OCI-LY7 (cell line): ENCODE measurements at regions not wholly inside any gene's neighbourhood (a gene's known extent, or its start where the extent isn't known, plus 50 kb on each side); places are given as distances from the start of the nearest gene placed in this dataset.

Source experiments
- BruUV-seq: library from RNA; stranded (reverse); fragments of 400-500 nt; replicated peaks from 2 replicates; lab custom pipeline; 2021; lab: Mats Ljungman, UMichigan
- CTCF ChIA-PET: fragments of 300-600 bp; sonication (Branson Sonifier 250); formaldehyde crosslinking; loops from one replicate; lab custom pipeline; 2022; ENCODE audit warnings: antibody characterized with exemption; ENCODE audit not compliant: unreplicated experiment; lab: Charles Lee
- POLR2A ChIA-PET: fragments of 300-600 bp; sonication (Branson Sonifier 250); formaldehyde crosslinking; loops from one replicate; lab custom pipeline; 2022; ENCODE audit warnings: antibody characterized with exemption; lab: Charles Lee
- DNase-seq: peaks from one replicate; pipeline ENCODE4 v3.0.0-alpha.2; 2015; ENCODE audit warnings: low spot score
- H2AFZ ChIP-seq: fragments of 200-600 bp; sonication (generic), shearing (Covaris generic); 2 replicates; pipeline ENCODE4 v1.6.1; 2014; ENCODE audit warnings: mild to moderate bottlenecking, antibody characterized with exemption, low read length, moderate library complexity
- H3K27ac ChIP-seq: fragments of 200-600 bp; sonication (generic); 2 replicates; pipeline ENCODE4 v1.5.1; 2014; ENCODE audit warnings: mixed run types, low read depth, mild to moderate bottlenecking, moderate library complexity, low read length, inconsistent platforms; ENCODE audit not compliant: poor library complexity, severe bottlenecking
- H3K36me3 ChIP-seq: fragments of 200-600 bp; sonication (generic); 2 replicates; pipeline ENCODE4 v1.6.1; 2014; ENCODE audit warnings: mild to moderate bottlenecking, antibody characterized with exemption, low read length, moderate library complexity, mixed read lengths; ENCODE audit not compliant: insufficient read depth
- H3K4me1 ChIP-seq: fragments of 200-600 bp; sonication (generic); 2 replicates; pipeline ENCODE4 v1.5.1; 2014; ENCODE audit warnings: mild to moderate bottlenecking, low read length; ENCODE audit not compliant: insufficient read depth, poor library complexity, severe bottlenecking
- H3K4me2 ChIP-seq: fragments of 200-600 bp; sonication (generic); 2 replicates; pipeline ENCODE4 v1.6.1; 2014; ENCODE audit warnings: mild to moderate bottlenecking, low read length
- H3K4me3 ChIP-seq: fragments of 200-600 bp; sonication (generic); 2 replicates; pipeline ENCODE4 v1.5.1; 2014; ENCODE audit warnings: mild to moderate bottlenecking, low read depth, low read length; ENCODE audit not compliant: poor library complexity, severe bottlenecking
- H3K79me2 ChIP-seq: fragments of 200-600 bp; sonication (generic); 2 replicates; pipeline ENCODE4 v1.6.1; 2016; ENCODE audit warnings: low read depth, mild to moderate bottlenecking, low read length, moderate library complexity, mixed read lengths; ENCODE audit not compliant: insufficient read depth
- H3K9me2 ChIP-seq: fragments of 200-600 bp; sonication (generic); 2 replicates; pipeline ENCODE4 v1.6.1; 2016; ENCODE audit warnings: mild to moderate bottlenecking, low read length, mixed read lengths; ENCODE audit not compliant: insufficient read depth
- H3K9me3 ChIP-seq: fragments of 200-600 bp; sonication (generic); 2 replicates; pipeline ENCODE4 v1.6.1; 2014; ENCODE audit warnings: mild to moderate bottlenecking, mixed run types, low read length, mixed read lengths
- H4K20me1 ChIP-seq: fragments of 200-600 bp; sonication (generic); 2 replicates; pipeline ENCODE4 v1.6.1; 2014; ENCODE audit warnings: mild to moderate bottlenecking, antibody characterized with exemption, low read length, moderate library complexity, mixed read lengths; ENCODE audit not compliant: insufficient read depth
- EZH2phosphoT487 ChIP-seq: fragments of 200-600 bp; sonication (generic); IDR thresholded peaks from 2 replicates; pipeline ENCODE4 v1.6.1; 2018; ENCODE audit warnings: low read depth, borderline replicate concordance, mild to moderate bottlenecking, mixed run types, antibody characterized with exemption, low read length, moderate library complexity, mixed read lengths
- intact Hi-C: fragments of 100-400 bp; cut with micrococcal nuclease; formaldehyde crosslinking; loops from one replicate; pipeline ENCODE4 v1.10.0; 2022; ENCODE audit not compliant: unreplicated experiment
- TF ChIP-seq, protein P1 (sequence below): fragments of 200-600 bp; sonication (generic); conservative IDR thresholded peaks from 2 replicates; pipeline ENCODE4 v1.5.1; 2014; ENCODE audit warnings: mild to moderate bottlenecking, antibody characterized with exemption, low read length, moderate library complexity, mixed read lengths

DNA sequence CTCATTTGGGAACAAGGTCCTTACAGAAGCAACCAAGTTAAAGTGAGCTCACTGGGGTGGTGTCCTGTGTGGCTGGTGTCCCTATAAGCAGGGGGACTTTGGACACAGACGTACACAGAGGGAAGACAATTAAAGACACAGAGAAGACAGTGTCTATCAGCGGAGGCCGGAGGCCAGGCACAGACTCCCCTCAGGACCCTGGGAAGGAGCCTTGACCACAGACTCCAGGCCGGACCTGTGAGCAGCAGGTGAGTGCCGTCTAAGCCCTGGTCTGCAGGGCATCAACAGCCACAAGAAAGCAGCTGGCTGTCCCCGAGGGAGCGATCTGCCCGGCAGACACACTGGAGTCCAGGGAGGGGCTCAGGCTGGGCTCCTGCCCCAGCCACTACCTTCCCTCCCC is 219.1 kb upstream of the C14orf180 start:
- Histone ChIP-seq H2AFZ (no peak overlapping the region), H3K9me3 (no peaks in the 10 kb centered on the region), H3K9me2 (no peaks in the 10 kb centered on the region), H3K79me2 (no peaks in the 10 kb centered on the region), H4K20me1 (no peaks in the 10 kb centered on the region), H3K4me1 (no peaks in the 10 kb centered on the region), H3K4me3 (no peak overlapping the region), H3K36me3 (no peaks in the 10 kb centered on the region), H3K4me2 (no peak overlapping the region), H3K27ac (no peak overlapping the region)
- CTCF ChIA-PET = no interaction called here
- no peak for DNase-seq
- BruUV-seq = no TSS peak
- TF ChIP-seq, protein P1, sequence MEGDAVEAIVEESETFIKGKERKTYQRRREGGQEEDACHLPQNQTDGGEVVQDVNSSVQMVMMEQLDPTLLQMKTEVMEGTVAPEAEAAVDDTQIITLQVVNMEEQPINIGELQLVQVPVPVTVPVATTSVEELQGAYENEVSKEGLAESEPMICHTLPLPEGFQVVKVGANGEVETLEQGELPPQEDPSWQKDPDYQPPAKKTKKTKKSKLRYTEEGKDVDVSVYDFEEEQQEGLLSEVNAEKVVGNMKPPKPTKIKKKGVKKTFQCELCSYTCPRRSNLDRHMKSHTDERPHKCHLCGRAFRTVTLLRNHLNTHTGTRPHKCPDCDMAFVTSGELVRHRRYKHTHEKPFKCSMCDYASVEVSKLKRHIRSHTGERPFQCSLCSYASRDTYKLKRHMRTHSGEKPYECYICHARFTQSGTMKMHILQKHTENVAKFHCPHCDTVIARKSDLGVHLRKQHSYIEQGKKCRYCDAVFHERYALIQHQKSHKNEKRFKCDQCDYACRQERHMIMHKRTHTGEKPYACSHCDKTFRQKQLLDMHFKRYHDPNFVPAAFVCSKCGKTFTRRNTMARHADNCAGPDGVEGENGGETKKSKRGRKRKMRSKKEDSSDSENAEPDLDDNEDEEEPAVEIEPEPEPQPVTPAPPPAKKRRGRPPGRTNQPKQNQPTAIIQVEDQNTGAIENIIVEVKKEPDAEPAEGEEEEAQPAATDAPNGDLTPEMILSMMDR = no peak
- no peak for TF ChIP-seq EZH2phosphoT487
- intact Hi-C loops = no loop called here
- POLR2A ChIA-PET = no interaction called here

DNA sequence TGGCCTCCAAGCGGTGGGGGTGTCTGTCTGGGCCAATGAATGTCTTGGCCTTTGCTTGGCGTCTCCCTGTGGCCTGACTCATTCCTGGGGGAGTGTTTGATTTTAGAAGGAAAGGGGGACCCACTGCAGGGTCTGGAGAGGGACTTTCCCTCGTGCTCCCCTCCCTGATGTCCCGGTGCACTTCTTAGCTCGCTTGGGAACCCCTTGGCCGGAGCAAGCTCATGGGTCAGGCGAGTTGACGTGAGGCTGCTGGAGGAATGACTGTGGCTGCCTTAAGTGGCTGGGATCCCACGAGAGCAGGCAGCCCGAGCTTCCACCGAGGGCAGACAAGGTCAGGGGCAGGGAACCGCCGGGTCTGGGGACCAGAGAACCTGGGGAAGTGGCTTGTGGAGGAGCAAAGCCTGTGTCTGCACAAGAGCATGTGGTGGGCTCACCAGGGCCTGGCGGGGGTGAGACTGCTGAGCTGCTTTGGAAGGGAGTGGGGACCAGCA is 218.4 kb upstream of the C14orf180 start:
- no peaks in the 10 kb centered on the region for H3K36me3 ChIP-seq
- H3K4me2 ChIP-seq = no peak overlapping the region
- intact Hi-C loops = no loop called here
- H3K79me2 ChIP-seq = no peaks in the 10 kb centered on the region
- no peaks in the 10 kb centered on the region for H3K9me2 ChIP-seq
- no peak overlapping the region for H2AFZ ChIP-seq
- no TSS peak for BruUV-seq
- ChIA-PET CTCF (no interaction called here), POLR2A (no interaction called here)
- DNase-seq = no peak
- H3K27ac ChIP-seq = no peak overlapping the region
- no peaks in the 10 kb centered on the region for H4K20me1 ChIP-seq
- TF ChIP-seq, protein P1 = no peak
- TF ChIP-seq EZH2phosphoT487 = no peak
- no peaks in the 10 kb centered on the region for H3K9me3 ChIP-seq
- H3K4me1 ChIP-seq = no peaks in the 10 kb centered on the region
- no peak overlapping the region for H3K4me3 ChIP-seq

DNA sequence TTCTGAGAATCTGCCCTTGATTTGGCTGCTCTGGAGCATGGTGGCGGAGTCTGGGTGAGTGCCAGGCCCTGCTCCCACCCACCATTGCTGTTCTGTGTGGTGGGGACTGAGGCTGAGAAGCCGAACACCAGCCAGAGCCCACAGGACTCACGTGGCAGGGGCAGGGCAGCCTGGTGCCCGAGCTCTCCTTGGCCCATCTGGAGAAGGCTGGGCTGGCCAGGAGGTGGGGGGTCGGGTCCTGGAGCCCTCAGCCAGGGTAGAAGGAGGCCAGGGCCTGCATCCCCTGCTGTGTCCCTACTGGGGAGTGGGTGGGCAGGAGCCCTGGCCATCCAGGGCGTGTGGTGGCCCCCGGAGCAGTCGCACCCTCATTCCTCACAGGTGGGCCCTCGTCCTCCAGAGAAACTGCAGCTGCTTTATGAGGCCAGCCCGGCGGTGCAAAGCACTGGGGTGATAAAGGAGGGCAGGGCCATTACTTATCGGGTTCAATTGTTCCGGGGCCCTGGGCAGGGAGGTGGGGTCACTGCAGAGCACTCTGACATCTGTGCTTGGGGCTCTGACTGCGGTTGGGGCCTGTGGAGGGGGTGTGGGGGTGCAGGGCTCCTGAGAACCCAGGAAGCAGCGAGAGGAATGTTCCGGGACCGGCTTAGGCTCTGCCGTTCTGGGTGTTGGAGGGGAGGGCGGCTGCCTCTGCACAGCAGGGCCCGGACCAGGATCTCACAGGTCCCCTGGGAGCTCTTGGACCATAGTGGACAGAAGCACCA is 217.5 kb upstream of the C14orf180 start:
- Histone ChIP-seq H3K79me2 (no peaks in the 10 kb centered on the region), H3K9me2 (no peaks in the 10 kb centered on the region), H2AFZ (no peak overlapping the region), H3K4me3 (no peak overlapping the region), H3K9me3 (no peaks in the 10 kb centered on the region), H3K27ac (no peak overlapping the region), H3K4me2 (no peak overlapping the region), H3K4me1 (no peaks in the 10 kb centered on the region), H4K20me1 (no peaks in the 10 kb centered on the region), H3K36me3 (no peaks in the 10 kb centered on the region)
- no peak for DNase-seq
- no peak for TF ChIP-seq EZH2phosphoT487
- TF ChIP-seq, protein P1 = no peak
- ChIA-PET CTCF (no interaction called here), POLR2A (no interaction called here)
- BruUV-seq = no TSS peak
- intact Hi-C loops = no loop called here
